A549 (cell line): ENCODE measurements at regions not wholly inside any gene's neighbourhood (a gene's known extent, or its start where the extent isn't known, plus 50 kb on each side); places are given as distances from the start of the nearest gene placed in this dataset.
"Not testable (repeated sequence)": the region's sequence is repeated elsewhere in the genome, so short reads cannot be mapped to it uniquely, and the experiment has no call there.

Experiments used
- MAZ ChIP-seq: fragments of 150-350 bp; IDR thresholded peaks from 2 replicates; pipeline ENCODE4 v1.6.1; 2014; ENCODE audit warnings: antibody characterized with exemption, low read depth, low read length, borderline replicate concordance
- RAD21 ChIP-seq, 2 experiments: fragments of >200 bp in 1 of 2; sonication (Bioruptor Twin) in 1 of 2; formaldehyde crosslinking in 1 of 2; IDR thresholded peaks in 1 of 2; conservative IDR thresholded peaks in 1 of 2; 2 replicates in 1 of 2; 3 replicates in 1 of 2; pipeline ENCODE4 v1.6.1; 2012 to 2018; ENCODE audit warnings: inconsistent platforms in 1 of 2
- TFCP2L1 ChIP-seq: fragments of 250-450 bp; sonication (Bioruptor Pico); IDR thresholded peaks from 2 replicates; pipeline ENCODE4 v1.5.0; 2021; ENCODE audit warnings: mild to moderate bottlenecking

DNA sequence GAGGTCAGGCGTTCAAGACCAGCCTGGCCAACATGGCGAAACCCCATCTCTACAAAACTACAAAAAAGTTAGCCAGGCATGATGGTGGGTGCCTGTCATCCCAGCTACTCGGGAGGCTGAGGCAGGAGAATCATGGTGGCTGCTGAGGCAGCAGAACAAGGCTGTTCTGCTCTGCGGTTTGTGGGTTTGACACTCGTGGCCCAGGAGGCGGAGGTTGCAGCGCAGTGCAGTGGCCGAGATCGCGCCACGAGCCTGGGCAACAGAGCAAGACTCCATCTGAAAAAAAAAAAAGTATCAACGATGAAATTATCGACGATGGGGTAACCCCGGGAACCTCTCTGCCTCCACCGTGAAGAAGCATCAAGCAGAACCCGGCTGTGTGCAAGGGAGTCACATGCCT is 5478.8 kb upstream of the TPTE start:
- TF ChIP-seq RAD21 (conservative IDR thresholded peaks at IDR 0.05 in 1 of 2, IDR thresholded peaks at IDR 0.05 in 1 of 2); MAZ; TFCP2L1 (CRISPR knock-in tag): not testable (repeated sequence)
